Small intestine (tissue), 7 donors: ENCODE measurements at regions not wholly inside any gene's neighbourhood (a gene's known extent, or its start where the extent isn't known, plus 50 kb on each side); places are given as distances from the start of the nearest gene placed in this dataset.
"Not testable (repeated sequence)": the region's sequence is repeated elsewhere in the genome, so short reads cannot be mapped to it uniquely, and the experiment has no call there.

Experiments used
- DNase-seq, 2 donors: peaks; one replicate each; pipeline versions ENCODE4 v3.0.0 to v3.0.0-alpha.2; 2013
- FAIRE-seq: peaks from 2 replicates; lab custom pipeline; 2012; peaks lifted over from hg19 to GRCh38; lab: Jason Lieb, UNC
- H3K27ac ChIP-seq, 3 donors: one replicate each; pipeline ENCODE4 v1.5.1; 2013; ENCODE audit warnings: low read length in 2 of 3, mild to moderate bottlenecking in 2 of 3, control low read depth in 1 of 3, inconsistent platforms in 1 of 3, low read depth in 1 of 3, moderate library complexity in 1 of 3
- H3K27me3 ChIP-seq, 3 donors: one replicate each; pipeline ENCODE4 v1.6.1; 2013; ENCODE audit warnings: low read length in 3 of 3, inconsistent platforms in 1 of 3; ENCODE audit not compliant: control insufficient read depth in 3 of 3, insufficient read depth in 3 of 3
- H3K36me3 ChIP-seq, 3 donors: one replicate each; pipeline ENCODE4 v1.6.1; 2013; ENCODE audit warnings: low read length in 3 of 3, inconsistent platforms in 1 of 3, low read depth in 1 of 3, mild to moderate bottlenecking in 1 of 3, moderate library complexity in 1 of 3; ENCODE audit not compliant: control insufficient read depth in 3 of 3, insufficient read depth in 2 of 3
- H3K4me1 ChIP-seq, 3 donors: one replicate each; pipeline ENCODE4 v1.6.1; 2013; ENCODE audit warnings: low read length in 2 of 3, inconsistent platforms in 1 of 3, low read depth in 1 of 3, mild to moderate bottlenecking in 1 of 3, moderate library complexity in 1 of 3; ENCODE audit not compliant: control insufficient read depth in 3 of 3, insufficient read depth in 2 of 3
- H3K4me3 ChIP-seq, 3 donors: one replicate each; pipeline ENCODE4 v1.5.1; 2013; ENCODE audit warnings: low read length in 3 of 3, control low read depth in 1 of 3, inconsistent platforms in 1 of 3, low read depth in 1 of 3, mild to moderate bottlenecking in 1 of 3, moderate library complexity in 1 of 3
- H3K9me3 ChIP-seq, 2 donors: one replicate each; pipeline ENCODE4 v1.6.1; 2013; ENCODE audit warnings: low read depth in 1 of 2, low read length in 1 of 2; ENCODE audit not compliant: control insufficient read depth in 2 of 2, insufficient read depth in 1 of 2
- WGBS, 3 donors: extraction: QIAGEN DNeasy Blood & Tissue Kit; methylation state at CpG; one replicate each; pipeline ENCODE4 v1.1.7; 2013; 5-methylcytosine and 5-hydroxymethylcytosine counted together
- donor health status: healthy with polysubstance abuse.
- donor health status: control.
- donor health status: control.
- donor health status: Bipolar disorder and iron deficiency.
- donor health status: healthy.

DNA sequence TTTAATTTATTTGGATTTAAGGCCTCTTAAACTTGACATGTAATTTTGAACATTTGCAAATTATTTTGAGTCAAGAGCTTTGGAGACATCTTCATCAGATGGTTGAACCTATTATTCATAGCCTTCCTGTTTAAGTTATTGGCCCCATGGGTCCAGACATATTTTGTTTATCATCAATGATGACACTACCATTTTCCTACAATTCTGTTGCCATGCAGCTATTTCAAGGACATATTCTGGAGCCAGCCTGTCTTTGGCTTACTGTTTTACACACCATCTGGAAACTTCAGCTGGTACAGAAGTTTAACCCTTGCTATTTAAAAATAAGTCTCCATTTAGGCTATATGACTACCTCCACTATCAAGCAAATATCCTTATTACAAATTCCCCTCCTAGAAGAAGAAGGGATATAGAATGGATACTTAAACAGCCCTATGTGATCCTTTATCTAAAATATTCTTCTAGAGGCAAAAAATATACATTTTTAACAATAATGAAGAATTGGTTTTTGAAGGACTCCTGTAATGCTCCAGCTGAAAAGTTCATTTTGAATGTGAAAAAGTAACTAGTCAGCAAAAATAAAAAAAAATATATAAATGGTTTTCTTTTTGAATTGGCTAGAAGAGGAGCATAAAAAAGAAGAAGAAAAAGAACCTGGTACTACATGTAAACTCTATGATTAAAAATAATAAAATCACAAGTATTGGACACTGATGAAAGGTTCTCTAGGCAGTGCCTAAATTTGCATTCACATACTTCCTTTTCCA is 544.0 kb upstream of the HS3ST5 start:
- no peak for FAIRE-seq
- H3K9me3 ChIP-seq = no peaks in the 10 kb centered on the region
- H3K27ac ChIP-seq = no peak overlapping the region
- no peaks in the 10 kb centered on the region for H3K36me3 ChIP-seq
- DNase-seq = no peak
- no peak overlapping the region for H3K4me3 ChIP-seq
- H3K4me1 ChIP-seq = no peaks in the 10 kb centered on the region
- no peaks in the 10 kb centered on the region for H3K27me3 ChIP-seq

DNA sequence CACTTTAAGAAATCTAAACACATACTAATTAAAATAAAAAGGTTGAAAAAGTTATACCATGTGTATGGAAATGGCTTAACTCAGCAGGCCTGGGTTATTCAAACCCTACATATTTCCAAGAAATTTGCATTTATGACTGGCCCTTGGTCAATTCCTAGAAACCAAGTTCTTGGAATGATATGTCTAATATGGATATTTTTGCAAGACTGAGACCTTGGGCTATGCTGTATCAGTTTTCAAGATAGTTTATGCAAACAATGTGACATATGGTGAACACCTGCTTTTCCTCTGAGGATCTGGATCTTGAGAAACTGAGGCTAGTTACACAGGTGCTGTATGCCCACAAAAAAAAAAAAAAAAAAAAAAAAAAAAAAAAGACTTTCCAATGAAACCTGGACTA is 536.9 kb upstream of the HS3ST5 start:
- DNase-seq (no peak), FAIRE-seq (no peak)
- H3K9me3 ChIP-seq = no peaks in the 10 kb centered on the region
- no peaks in the 10 kb centered on the region for H3K4me1 ChIP-seq
- no peaks in the 10 kb centered on the region for H3K36me3 ChIP-seq
- no peak overlapping the region for H3K27ac ChIP-seq
- H3K27me3 ChIP-seq = no peaks in the 10 kb centered on the region
- no peak overlapping the region for H3K4me3 ChIP-seq

DNA sequence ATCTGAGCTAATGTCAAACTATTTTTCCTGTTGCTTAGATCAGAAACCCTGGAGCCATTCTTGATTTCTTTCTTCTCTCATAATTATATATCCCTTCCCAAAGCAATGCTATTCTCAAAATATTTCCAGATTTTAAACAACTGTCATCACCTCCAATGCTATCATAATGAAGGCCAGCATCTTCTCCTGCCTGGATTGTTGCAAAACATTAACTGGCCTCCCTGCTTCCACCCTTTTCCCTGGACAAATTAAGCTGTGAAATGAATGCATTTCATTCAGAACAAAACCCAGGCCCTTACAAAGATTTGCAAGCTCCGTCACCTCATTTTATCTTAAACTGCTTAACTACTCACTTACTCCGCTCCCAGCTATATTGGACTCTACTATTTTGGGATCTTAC is 535.3 kb upstream of the HS3ST5 start:
- Histone ChIP-seq H3K4me3 (no peak overlapping the region), H3K27ac (no peak overlapping the region), H3K36me3 (no peaks in the 10 kb centered on the region), H3K27me3 (no peaks in the 10 kb centered on the region), H3K4me1 (no peaks in the 10 kb centered on the region), H3K9me3 (no peaks in the 10 kb centered on the region)
- 84 to 91% (median 91%) methylated on average over 2 of the region's 2 CpGs for WGBS, 3 donors
- DNase-seq (no peak), FAIRE-seq (no peak)

DNA sequence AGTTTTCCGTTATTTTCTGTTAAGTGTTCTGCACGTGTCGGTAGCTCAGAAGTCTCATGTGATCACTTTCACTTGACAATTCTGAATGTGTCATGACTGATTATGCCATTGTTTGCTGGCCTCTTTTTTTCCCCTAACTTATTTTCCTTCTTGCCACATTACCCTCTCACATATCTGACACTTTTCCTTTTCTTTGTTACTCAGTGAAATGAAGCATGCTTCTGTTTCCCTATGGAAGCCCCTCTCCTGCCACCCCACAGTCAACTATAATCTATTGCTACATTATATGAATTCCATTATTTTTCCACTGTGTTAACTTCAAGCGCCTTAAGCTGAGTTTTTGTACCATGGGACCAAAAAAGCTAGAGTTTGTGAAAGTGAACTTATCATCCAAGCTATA is 531.6 kb upstream of the HS3ST5 start:
- Histone ChIP-seq H3K4me1 (no peaks in the 10 kb centered on the region), H3K27me3 (no peaks in the 10 kb centered on the region), H3K9me3 (no peaks in the 10 kb centered on the region), H3K4me3 (no peak overlapping the region), H3K27ac (no peak overlapping the region), H3K36me3 (no peaks in the 10 kb centered on the region)
- no peak for DNase-seq
- WGBS, 3 donors = 70 to 82% (median 76%) methylated on average over 4 of the region's 4 CpGs
- no peak for FAIRE-seq

DNA sequence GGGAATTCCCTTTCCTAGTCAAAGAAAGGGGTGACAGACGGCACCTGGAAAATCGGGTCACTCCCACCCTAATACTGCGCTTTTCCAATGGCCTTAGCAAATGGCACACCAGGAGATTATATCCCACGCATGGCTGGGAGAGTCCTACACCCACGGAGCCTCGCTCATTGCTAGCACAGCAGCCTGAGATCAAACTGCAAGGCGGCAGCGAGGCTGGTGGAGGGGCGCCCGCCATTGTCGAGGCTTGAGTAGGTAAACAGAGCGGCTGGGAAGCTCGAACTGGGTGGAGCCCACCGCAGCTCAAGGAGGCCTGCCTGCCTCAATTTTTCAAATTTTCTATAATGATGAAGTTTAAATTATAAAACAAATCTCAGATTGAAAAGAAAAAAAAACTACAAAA is 522.7 kb upstream of the HS3ST5 start:
- H3K36me3 ChIP-seq, H3K27ac ChIP-seq, FAIRE-seq, H3K4me1 ChIP-seq, DNase-seq, H3K27me3 ChIP-seq, H3K4me3 ChIP-seq, H3K9me3 ChIP-seq: not testable (repeated sequence)
- WGBS, 3 donors = 90 to 93% (median 93%) methylated on average over 14 of the region's 14 CpGs

DNA sequence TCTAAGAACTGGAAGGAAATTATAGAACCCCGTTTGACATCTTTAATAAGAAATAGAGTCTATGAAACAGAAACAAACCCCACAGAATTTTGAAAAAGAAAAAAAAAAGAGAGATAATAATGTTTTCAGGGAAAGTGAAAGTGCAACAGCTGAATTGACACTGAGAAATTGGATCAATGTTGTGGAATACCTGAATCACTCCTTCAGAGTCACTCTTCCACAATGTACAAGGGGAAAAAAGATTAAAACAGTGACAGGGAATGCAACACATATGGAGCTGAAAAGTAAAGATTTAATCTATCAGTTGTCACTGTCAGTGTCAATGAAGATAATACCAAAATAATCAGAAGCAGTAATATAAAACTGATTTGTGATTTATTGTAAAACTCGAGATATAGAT is 520.8 kb upstream of the HS3ST5 start:
- DNase-seq (no peak), FAIRE-seq (no peak)
- WGBS, 3 donors = 16 to 64% (median 29%) methylated on average over 2 of the region's 2 CpGs
- Histone ChIP-seq H3K4me3 (no peak overlapping the region), H3K27ac (no peak overlapping the region), H3K27me3 (no peaks in the 10 kb centered on the region), H3K36me3 (no peaks in the 10 kb centered on the region), H3K4me1 (no peaks in the 10 kb centered on the region), H3K9me3 (peaks cover 0 to 2% of the 10 kb centered on the region in 2 donors)

DNA sequence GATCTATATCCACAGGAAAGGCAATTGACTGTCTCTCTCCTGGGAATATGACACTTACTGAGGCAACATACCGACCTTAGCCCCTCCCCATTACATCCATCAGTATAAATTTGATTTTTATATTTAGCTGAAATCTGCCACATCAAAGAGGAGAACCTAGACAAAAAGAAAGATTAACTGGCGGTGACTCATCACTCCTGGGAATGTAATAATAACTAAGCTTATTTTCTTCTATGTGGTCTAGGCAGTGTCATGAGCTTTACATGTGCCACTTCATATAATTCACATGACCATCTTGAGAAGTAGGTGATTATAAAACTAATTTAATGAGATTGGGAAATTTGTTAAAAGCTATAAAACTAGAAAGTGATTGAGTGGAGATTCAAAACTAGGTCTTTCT is 520.0 kb upstream of the HS3ST5 start:
- H3K4me3 ChIP-seq = no peak overlapping the region
- no peaks in the 10 kb centered on the region for H3K27me3 ChIP-seq
- no peaks in the 10 kb centered on the region for H3K36me3 ChIP-seq
- 58 to 75% (median 63%) methylated on average over 2 of the region's 2 CpGs for WGBS, 3 donors
- H3K27ac ChIP-seq = no peak overlapping the region
- H3K4me1 ChIP-seq = no peaks in the 10 kb centered on the region
- DNase-seq (no peak), FAIRE-seq (no peak)
- H3K9me3 ChIP-seq = peaks cover 0 to 2% of the 10 kb centered on the region in 2 donors

DNA sequence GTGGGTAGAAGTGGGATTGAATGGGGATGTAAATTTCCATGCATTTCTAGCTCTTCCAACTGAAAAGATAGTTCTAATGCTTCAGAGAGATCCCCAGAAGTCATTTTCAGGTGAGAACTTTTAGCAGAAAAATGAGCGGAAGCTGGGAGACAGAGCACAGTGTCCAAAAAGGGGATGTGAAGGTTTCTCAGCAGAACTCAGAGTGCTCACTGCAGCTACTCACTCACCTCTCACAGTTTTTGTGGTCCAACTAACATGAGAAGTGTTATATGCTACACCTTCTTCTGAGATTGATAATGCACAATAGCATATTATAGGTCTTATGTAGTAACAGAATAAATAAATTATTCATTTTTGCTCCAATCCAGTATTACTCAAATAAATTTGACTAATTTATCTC is 519.2 kb upstream of the HS3ST5 start:
- FAIRE-seq (no peak), DNase-seq (no peak)
- Histone ChIP-seq H3K36me3 (no peaks in the 10 kb centered on the region), H3K27ac (no peak overlapping the region), H3K27me3 (no peaks in the 10 kb centered on the region), H3K9me3 (peaks cover 0 to 2% of the 10 kb centered on the region in 2 donors), H3K4me3 (no peak overlapping the region), H3K4me1 (no peaks in the 10 kb centered on the region)
- 92 to 97% (median 95%) methylated on average over 1 of the region's 1 CpG for WGBS, 3 donors

DNA sequence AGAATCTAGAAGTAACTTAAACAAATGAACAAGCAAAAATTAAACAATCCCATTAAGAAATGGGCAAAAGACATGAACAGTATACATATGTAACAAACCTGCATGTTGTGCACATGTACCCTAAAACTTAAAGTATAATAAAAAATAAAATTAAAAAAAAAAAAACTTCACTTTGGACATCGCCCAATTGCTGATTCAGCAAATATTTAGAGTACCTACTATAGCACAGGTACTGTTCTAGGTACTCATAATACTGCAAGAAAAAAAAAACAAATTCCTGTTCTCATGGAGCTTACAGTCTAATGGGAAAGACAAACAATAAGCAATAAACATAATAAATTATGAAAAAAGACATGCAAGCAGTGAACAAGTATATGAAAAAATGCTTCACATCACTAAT is 501.5 kb upstream of the HS3ST5 start:
- Histone ChIP-seq H3K27ac (no peak overlapping the region), H3K36me3 (no peaks in the 10 kb centered on the region), H3K4me1 (no peaks in the 10 kb centered on the region), H3K4me3 (no peak overlapping the region), H3K9me3 (no peaks in the 10 kb centered on the region), H3K27me3 (no peaks in the 10 kb centered on the region)
- WGBS, 3 donors = 52 to 74% (median 74%) methylated on average over 1 of the region's 1 CpG
- DNase-seq = no peak
- no peak for FAIRE-seq
